ENCODE measurements at regions not wholly inside any gene's neighbourhood (a gene's known extent, or its start where the extent isn't known, plus 50 kb on each side); places are given as distances from the start of the nearest gene placed in this dataset.
"Not testable (repeated sequence)": the region's sequence is repeated elsewhere in the genome, so short reads cannot be mapped to it uniquely, and the experiment has no call there.

- DNase-seq (ENCODE audit: low spot score in 2 of 2) = no peak
- intact Hi-C loops (cut with DNase I; ENCODE audit: low total_unique reads) = no loop called here
- H3K27ac ChIP-seq = no peak overlapping the region
- no peaks in the 10 kb centered on the region for H3K4me1 ChIP-seq
- TF ChIP-seq POLR2AphosphoS5 (IDR thresholded peaks at IDR 0.05) = no peak
- no peak for TF ChIP-seq POLR2A (IDR thresholded peaks at IDR 0.05)
- TF ChIP-seq CTCF (IDR thresholded peaks at IDR 0.05) = no peak
- H3K27me3 ChIP-seq = no peaks in the 10 kb centered on the region
- no peaks in the 10 kb centered on the region for H3K9me3 ChIP-seq
- no peaks in the 10 kb centered on the region for H3K36me3 ChIP-seq
- no peak overlapping the region for H3K4me3 ChIP-seq
Measured at GRCh38 chr7:35869810-35870209, 69.0 kb downstream of the SEPTIN7 start.

- H3K4me3 ChIP-seq = no peak overlapping the region
- no peaks in the 10 kb centered on the region for H3K36me3 ChIP-seq
- no peak for DNase-seq (ENCODE audit: low spot score in 2 of 2)
- TF ChIP-seq POLR2A (IDR thresholded peaks at IDR 0.05) (no peak), CTCF (IDR thresholded peaks at IDR 0.05) (no peak), POLR2AphosphoS5 (IDR thresholded peaks at IDR 0.05) (no peak)
- H3K27me3 ChIP-seq = no peaks in the 10 kb centered on the region
- no peaks in the 10 kb centered on the region for H3K9me3 ChIP-seq
- intact Hi-C loops (cut with DNase I; ENCODE audit: low total_unique reads) = no loop called here
- no peaks in the 10 kb centered on the region for H3K4me1 ChIP-seq
- no peak overlapping the region for H3K27ac ChIP-seq
Measured at GRCh38 chr7:35871856-35872255, 71.0 kb downstream of the SEPTIN7 start.

- Histone ChIP-seq H3K27me3 (no peaks in the 10 kb centered on the region), H3K9me3 (no peaks in the 10 kb centered on the region), H3K36me3 (no peaks in the 10 kb centered on the region), H3K27ac (no peak overlapping the region), H3K4me1 (no peaks in the 10 kb centered on the region), H3K4me3 (no peak overlapping the region)
- intact Hi-C loops (cut with DNase I; ENCODE audit: low total_unique reads) = no loop called here
- TF ChIP-seq CTCF (IDR thresholded peaks at IDR 0.05) (no peak), POLR2A (IDR thresholded peaks at IDR 0.05) (no peak), POLR2AphosphoS5 (IDR thresholded peaks at IDR 0.05) (no peak)
- no peak for DNase-seq (ENCODE audit: low spot score in 2 of 2)
Measured at GRCh38 chr7:35874886-35875285, 74.0 kb downstream of the SEPTIN7 start.

- intact Hi-C loops (cut with DNase I; ENCODE audit: low total_unique reads) = no loop called here
Measured at GRCh38 chr7:35875292-35875691, 74.4 kb downstream of the SEPTIN7 start.

GRCh38 chr7:35878351-35878750 is 77.5 kb downstream of the SEPTIN7 start:
- Histone ChIP-seq H3K9me3 (no peaks in the 10 kb centered on the region), H3K36me3 (no peaks in the 10 kb centered on the region), H3K27ac (no peak overlapping the region), H3K4me3 (no peak overlapping the region), H3K4me1 (no peaks in the 10 kb centered on the region), H3K27me3 (no peaks in the 10 kb centered on the region)
- no peak for DNase-seq (ENCODE audit: low spot score in 2 of 2)
- intact Hi-C loops (cut with DNase I; ENCODE audit: low total_unique reads) = no loop called here
- no peak for TF ChIP-seq POLR2A (IDR thresholded peaks at IDR 0.05)
- TF ChIP-seq POLR2AphosphoS5 (IDR thresholded peaks at IDR 0.05) = no peak
- no peak for TF ChIP-seq CTCF (IDR thresholded peaks at IDR 0.05)

More at GRCh38 chr7:35875292-35875691, 74.4 kb downstream of the SEPTIN7 start:
- Histone ChIP-seq H3K27ac (no peak overlapping the region), H3K36me3 (no peaks in the 10 kb centered on the region), H3K4me1 (no peaks in the 10 kb centered on the region), H3K9me3 (no peaks in the 10 kb centered on the region), H3K4me3 (no peak overlapping the region), H3K27me3 (no peaks in the 10 kb centered on the region)
- no peak for TF ChIP-seq POLR2A (IDR thresholded peaks at IDR 0.05)
- no peak for TF ChIP-seq POLR2AphosphoS5 (IDR thresholded peaks at IDR 0.05)
- TF ChIP-seq CTCF (IDR thresholded peaks at IDR 0.05) = no peak
- no peak for DNase-seq (ENCODE audit: low spot score in 2 of 2)

- DNase-seq (ENCODE audit: low spot score in 2 of 2); H3K36me3 ChIP-seq: not testable (repeated sequence)
Measured at GRCh38 chr7:35887430-35887829, 86.6 kb downstream of the SEPTIN7 start.

More at GRCh38 chr7:35887430-35887829, 86.6 kb downstream of the SEPTIN7 start:
- H3K27ac ChIP-seq; H3K9me3 ChIP-seq; H3K4me1 ChIP-seq; H3K4me3 ChIP-seq; H3K27me3 ChIP-seq; intact Hi-C loops (cut with DNase I; ENCODE audit: low total_unique reads): not testable (repeated sequence)

Measured in breast epithelium (tissue), 4 donors.